ENCODE measurements at regions not wholly inside any gene's neighbourhood (a gene's known extent, or its start where the extent isn't known, plus 50 kb on each side); places are given as distances from the start of the nearest gene placed in this dataset.

DNA sequence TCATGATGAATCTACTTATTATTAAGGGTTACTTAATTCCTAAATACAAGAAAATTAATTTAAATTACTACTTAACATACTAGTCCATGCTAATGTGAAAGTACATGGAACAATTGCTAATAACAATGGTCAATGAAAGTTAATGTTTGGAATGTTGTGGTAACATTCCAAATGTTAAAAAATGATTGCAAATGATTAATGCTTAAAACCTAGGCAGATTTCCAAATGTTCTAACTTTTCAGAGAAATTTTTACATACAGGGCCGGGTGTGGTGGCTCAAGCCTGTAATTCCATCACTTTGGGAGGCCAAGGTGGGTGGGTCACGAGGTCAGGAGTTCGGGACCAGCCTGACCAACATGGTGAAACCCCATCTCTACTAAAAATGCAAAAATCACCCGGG is 1851.3 kb upstream of the PCDH7 start:
- no peak overlapping the region for H3K27ac ChIP-seq
- TF ChIP-seq CTCF (IDR thresholded peaks at IDR 0.05) (no peak), POLR2AphosphoS5 (IDR thresholded peaks at IDR 0.05) (no peak), POLR2A (IDR thresholded peaks at IDR 0.05) (no peak), EP300 (IDR thresholded peaks at IDR 0.05) (no peak)
- intact Hi-C loops (cut with DNase I; ENCODE audit: low total_unique reads): no loop called here
- H3K9me3 ChIP-seq: no peaks in the 10 kb centered on the region
- H3K4me1 ChIP-seq: no peaks in the 10 kb centered on the region
- no peak overlapping the region for H3K4me3 ChIP-seq
- no peak for DNase-seq
- H3K27me3 ChIP-seq: no peaks in the 10 kb centered on the region
- 68 to 81% (median 71%) methylated on average over 4 of the region's 4 CpGs for WGBS, 5 donors
- no peaks in the 10 kb centered on the region for H3K36me3 ChIP-seq

GRCh38 chr4:28879178-28879577 is 1841.0 kb upstream of the PCDH7 start:
- H3K27ac ChIP-seq: no peak overlapping the region
- no peaks in the 10 kb centered on the region for H3K36me3 ChIP-seq
- DNase-seq: no peak
- intact Hi-C loops (cut with DNase I; ENCODE audit: low total_unique reads): no loop called here
- H3K4me3 ChIP-seq: no peak overlapping the region
- TF ChIP-seq POLR2AphosphoS5 (IDR thresholded peaks at IDR 0.05) (no peak), POLR2A (IDR thresholded peaks at IDR 0.05) (no peak), CTCF (IDR thresholded peaks at IDR 0.05) (no peak), EP300 (IDR thresholded peaks at IDR 0.05) (no peak)
- H3K4me1 ChIP-seq: no peaks in the 10 kb centered on the region
- no peaks in the 10 kb centered on the region for H3K9me3 ChIP-seq
- WGBS, 5 donors: 44 to 52% (median 50%) methylated on average over 5 of the region's 5 CpGs
- no peaks in the 10 kb centered on the region for H3K27me3 ChIP-seq

DNA sequence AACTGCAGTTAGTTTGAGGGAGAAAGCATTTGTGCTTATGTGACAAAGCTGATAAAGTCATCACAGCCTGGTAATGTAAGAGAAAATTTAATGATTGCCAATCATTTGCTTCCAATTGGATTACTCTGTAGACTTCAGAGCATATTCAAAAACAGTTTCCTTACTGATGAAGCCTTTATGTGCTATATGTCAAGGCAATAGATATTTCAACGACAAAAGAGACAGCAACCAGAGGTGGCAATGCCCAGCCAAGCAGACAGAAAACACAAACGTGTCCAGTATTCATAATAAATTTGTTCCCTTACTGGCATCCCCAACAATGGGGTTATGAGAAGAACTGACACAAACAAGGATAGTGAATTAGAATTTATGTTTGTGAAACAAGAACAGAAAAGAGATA is 1840.3 kb upstream of the PCDH7 start:
- Histone ChIP-seq H3K4me3 (no peak overlapping the region), H3K4me1 (no peaks in the 10 kb centered on the region), H3K36me3 (no peaks in the 10 kb centered on the region), H3K9me3 (no peaks in the 10 kb centered on the region), H3K27ac (no peak overlapping the region), H3K27me3 (no peaks in the 10 kb centered on the region)
- 66 to 77% (median 68%) methylated on average over 2 of the region's 2 CpGs for WGBS, 5 donors
- TF ChIP-seq EP300 (IDR thresholded peaks at IDR 0.05) (no peak), POLR2AphosphoS5 (IDR thresholded peaks at IDR 0.05) (no peak), POLR2A (IDR thresholded peaks at IDR 0.05) (no peak), CTCF (IDR thresholded peaks at IDR 0.05) (no peak)
- intact Hi-C loops (cut with DNase I; ENCODE audit: low total_unique reads): no loop called here
- no peak for DNase-seq

- Histone ChIP-seq H3K27me3 (no peaks in the 10 kb centered on the region), H3K9me3 (no peaks in the 10 kb centered on the region), H3K4me1 (no peaks in the 10 kb centered on the region), H3K4me3 (no peak overlapping the region), H3K36me3 (no peaks in the 10 kb centered on the region), H3K27ac (no peak overlapping the region)
- intact Hi-C loops (cut with DNase I; ENCODE audit: low total_unique reads): no loop called here
- DNase-seq: no peak
- WGBS, 5 donors: 56 to 77% (median 59%) methylated on average over 2 of the region's 2 CpGs
- TF ChIP-seq EP300 (IDR thresholded peaks at IDR 0.05): no peak
- no peak for TF ChIP-seq CTCF (IDR thresholded peaks at IDR 0.05)
- TF ChIP-seq POLR2A (IDR thresholded peaks at IDR 0.05): no peak
- no peak for TF ChIP-seq POLR2AphosphoS5 (IDR thresholded peaks at IDR 0.05)
Observed at GRCh38 chr4:28883211-28883610, 1837.0 kb upstream of the PCDH7 start.
